ENCODE measurements at regions not wholly inside any gene's neighbourhood (a gene's known extent, or its start where the extent isn't known, plus 50 kb on each side); places are given as distances from the start of the nearest gene placed in this dataset.

GRCh38 chr14:24721775-24722174 is 87.8 kb upstream of the GZMB start:
- no peak for TF ChIP-seq CTCF (IDR thresholded peaks at IDR 0.05; ENCODE audit: insufficient read depth, low read depth, low read length)
- peak; percentile 59 for DNase-seq (ENCODE audit: low read depth)
- no peak overlapping the region for H3K4me3 ChIP-seq (ENCODE audit: low read depth, low read length)

GRCh38 chr14:24715239-24715638 is 81.2 kb upstream of the GZMB start:
- TF ChIP-seq CTCF (IDR thresholded peaks at IDR 0.05; ENCODE audit: insufficient read depth, low read depth, low read length), result no peak
- no peak overlapping the region for H3K4me3 ChIP-seq (ENCODE audit: low read depth, low read length)
- DNase-seq (ENCODE audit: low read depth), result no peak

- TF ChIP-seq CTCF (IDR thresholded peaks at IDR 0.05; ENCODE audit: insufficient read depth, low read depth, low read length), result no peak
- H3K4me3 ChIP-seq (ENCODE audit: low read depth, low read length), result no peak overlapping the region
- DNase-seq (ENCODE audit: low read depth), result no peak
Observed at GRCh38 chr14:24713404-24713803, 79.4 kb upstream of the GZMB start.

- no peak for DNase-seq (ENCODE audit: low read depth)
- no peak for TF ChIP-seq CTCF (IDR thresholded peaks at IDR 0.05; ENCODE audit: insufficient read depth, low read depth, low read length)
Observed at GRCh38 chr14:24712909-24713308, 78.9 kb upstream of the GZMB start.

GRCh38 chr14:24712374-24712773 is 78.4 kb upstream of the GZMB start:
- DNase-seq (ENCODE audit: low read depth), result no peak
- no peak for TF ChIP-seq CTCF (IDR thresholded peaks at IDR 0.05; ENCODE audit: insufficient read depth, low read depth, low read length)
- no peak overlapping the region for H3K4me3 ChIP-seq (ENCODE audit: low read depth, low read length)

More at GRCh38 chr14:24712909-24713308, 78.9 kb upstream of the GZMB start:
- no peak overlapping the region for H3K4me3 ChIP-seq (ENCODE audit: low read depth, low read length)

- peak; percentile 87 for TF ChIP-seq CTCF (IDR thresholded peaks at IDR 0.05; ENCODE audit: insufficient read depth, low read depth, low read length)
- H3K4me3 ChIP-seq (ENCODE audit: low read depth, low read length), result peak overlapping the region; percentile 34
- peak; percentile 64 for DNase-seq (ENCODE audit: low read depth)
Observed at GRCh38 chr14:24710403-24711112, 76.6 kb upstream of the GZMB start.

GRCh38 chr14:24708684-24709083 is 74.7 kb upstream of the GZMB start:
- H3K4me3 ChIP-seq (ENCODE audit: low read depth, low read length), result no peak overlapping the region
- TF ChIP-seq CTCF (IDR thresholded peaks at IDR 0.05; ENCODE audit: insufficient read depth, low read depth, low read length), result no peak
- DNase-seq (ENCODE audit: low read depth), result no peak
